WTC11 (cell line): ENCODE measurements at regions not wholly inside any gene's neighbourhood (a gene's known extent, or its start where the extent isn't known, plus 50 kb on each side); places are given as distances from the start of the nearest gene placed in this dataset.
A peak's percentile ranks its signal among the peaks of the same experiment; 100 is the strongest.

Source experiments
- ATAC-seq: fragments of 200-7000 bp; cut with Tn5 transposase; 2 replicates; pipeline ENCODE4 v1.10.0; 2021; ENCODE audit warnings: mild to moderate bottlenecking, moderate library complexity
- CTCF ChIA-PET: fragments of 300-600 bp; sonication (Branson Sonifier 250); formaldehyde crosslinking; loops from one replicate; lab custom pipeline; 2021; ENCODE audit warnings: antibody characterized with exemption; lab: Charles Lee
- POLR2A ChIA-PET: fragments of 350-600 bp; sonication (Branson Sonifier 250); formaldehyde crosslinking; loops from one replicate; lab custom pipeline; 2021; ENCODE audit warnings: antibody characterized with exemption; lab: Charles Lee
- DNase-seq: peaks from one replicate; pipeline ENCODE4 v3.0.0; 2021; ENCODE audit warnings: low spot score
- H3K27ac Mint-ChIP-seq: 2 replicates; pipeline ENCODE4 v1.8.0; 2021; ENCODE audit warnings: mixed read lengths
- H3K27me3 Mint-ChIP-seq: 2 replicates; pipeline ENCODE4 v1.8.0; 2021; ENCODE audit warnings: low read depth, mild to moderate bottlenecking, moderate library complexity, mixed read lengths
- H3K36me3 Mint-ChIP-seq: 2 replicates; pipeline ENCODE4 v1.8.0; 2021; ENCODE audit warnings: mixed read lengths
- H3K4me1 Mint-ChIP-seq: 2 replicates; pipeline ENCODE4 v1.8.0; 2022; ENCODE audit warnings: mixed read lengths
- H3K4me3 Mint-ChIP-seq: 2 replicates; pipeline ENCODE4 v1.8.0; 2021; ENCODE audit warnings: mild to moderate bottlenecking, moderate library complexity, mixed read lengths
- H3K9me3 Mint-ChIP-seq: 2 replicates; pipeline ENCODE4 v1.8.0; 2021; ENCODE audit warnings: mixed read lengths
- ELF4 ChIP-seq: sonication (generic); formaldehyde crosslinking; IDR thresholded peaks from 2 replicates; pipeline ENCODE4 v1.8.1; 2022; ENCODE audit warnings: low read depth, mild to moderate bottlenecking, moderate library complexity, missing genetic modification reagents
- EMX1 ChIP-seq: fragments of 250-450 bp; sonication (Bioruptor Pico); IDR thresholded peaks from 2 replicates; pipeline ENCODE4 v1.8.0; 2021; ENCODE audit warnings: mild to moderate bottlenecking
- FOXJ3 ChIP-seq: sonication (generic); formaldehyde crosslinking; IDR thresholded peaks from 2 replicates; pipeline ENCODE4 v1.9.0; 2021; ENCODE audit warnings: missing genetic modification reagents, mild to moderate bottlenecking, borderline replicate concordance
- FOXP1 ChIP-seq: sonication (generic); formaldehyde crosslinking; IDR thresholded peaks from 2 replicates; pipeline ENCODE4 v1.8.0; 2022; ENCODE audit warnings: missing genetic modification reagents, mild to moderate bottlenecking, moderate library complexity, borderline replicate concordance
- GTF2I ChIP-seq: fragments of 250-450 bp; sonication (Bioruptor Pico); conservative IDR thresholded peaks from 2 replicates; pipeline ENCODE4 v1.4.0; 2021; ENCODE audit warnings: mild to moderate bottlenecking
- HMGA2 ChIP-seq: fragments of 250-450 bp; sonication (Bioruptor Pico); IDR thresholded peaks from 2 replicates; pipeline ENCODE4 v1.4.0; 2021; ENCODE audit warnings: mild to moderate bottlenecking, moderate library complexity
- MXD4 ChIP-seq: fragments of 250-450 bp; sonication (Bioruptor Pico); IDR thresholded peaks from 2 replicates; pipeline ENCODE4 v1.8.0; 2021; ENCODE audit warnings: mild to moderate bottlenecking, moderate library complexity, borderline replicate concordance
- MYBL2 ChIP-seq: sonication (generic); formaldehyde crosslinking; IDR thresholded peaks from 2 replicates; pipeline ENCODE4 v1.8.1; 2023; ENCODE audit warnings: mild to moderate bottlenecking, moderate library complexity, missing genetic modification reagents
- NR1H2 ChIP-seq: sonication (generic); formaldehyde crosslinking; IDR thresholded peaks from 2 replicates; pipeline ENCODE4 v1.9.0; 2021; ENCODE audit warnings: mild to moderate bottlenecking, moderate library complexity, missing genetic modification reagents
- NR3C1 ChIP-seq: sonication (generic); formaldehyde crosslinking; conservative IDR thresholded peaks from 2 replicates; pipeline ENCODE4 v1.8.1; 2023; ENCODE audit warnings: low read depth, mild to moderate bottlenecking, missing genetic modification reagents
- PRRX2 ChIP-seq: fragments of 250-450 bp; sonication (Bioruptor Pico); IDR thresholded peaks from 2 replicates; pipeline ENCODE4 v1.8.0; 2021; ENCODE audit warnings: mild to moderate bottlenecking
- RORB ChIP-seq: fragments of 250-450 bp; sonication (Bioruptor Pico); IDR thresholded peaks from 2 replicates; pipeline ENCODE4 v1.9.0; 2021; ENCODE audit warnings: mild to moderate bottlenecking
- SMAD3 ChIP-seq: sonication (generic); formaldehyde crosslinking; IDR thresholded peaks from 2 replicates; pipeline ENCODE4 v1.8.0; 2022; ENCODE audit warnings: missing genetic modification reagents, mild to moderate bottlenecking, borderline replicate concordance
- SOX15 ChIP-seq: fragments of 250-450 bp; sonication (Bioruptor Pico); IDR thresholded peaks from 2 replicates; pipeline ENCODE4 v1.9.0; 2021; ENCODE audit warnings: mild to moderate bottlenecking
- TCF7 ChIP-seq: sonication (generic); formaldehyde crosslinking; IDR thresholded peaks from 2 replicates; pipeline ENCODE4 v1.8.0; 2022; ENCODE audit warnings: mild to moderate bottlenecking, low read depth, missing genetic modification reagents, moderate library complexity
- ZNF121 ChIP-seq: sonication (generic); formaldehyde crosslinking; IDR thresholded peaks from 2 replicates; pipeline ENCODE4 v1.8.0; 2023; ENCODE audit warnings: missing genetic modification reagents
- ZNF219 ChIP-seq: sonication (generic); formaldehyde crosslinking; IDR thresholded peaks from 2 replicates; pipeline ENCODE4 v1.8.0; 2023; ENCODE audit warnings: missing genetic modification reagents, mild to moderate bottlenecking, borderline replicate concordance
- ZNF317 ChIP-seq: sonication (generic); formaldehyde crosslinking; IDR thresholded peaks from 2 replicates; pipeline ENCODE4 v1.8.1; 2023; ENCODE audit warnings: low read depth, mild to moderate bottlenecking, moderate library complexity, missing genetic modification reagents, borderline replicate concordance
- ZNF396 ChIP-seq: fragments of 250-450 bp; sonication (Bioruptor Pico); IDR thresholded peaks from 2 replicates; pipeline ENCODE4 v1.8.0; 2021; ENCODE audit warnings: mild to moderate bottlenecking, moderate library complexity, borderline replicate concordance
- TF ChIP-seq, protein P1 (sequence below): fragments of 200-600 bp; IDR thresholded peaks from 2 replicates; pipeline ENCODE4 v1.8.0; 2022; ENCODE audit warnings: antibody characterized with exemption
- TF ChIP-seq, protein P2 (sequence below): fragments of 250-450 bp; sonication (Bioruptor Pico); conservative IDR thresholded peaks from 2 replicates; pipeline ENCODE4 v1.9.0; 2021; ENCODE audit warnings: mild to moderate bottlenecking
- TF ChIP-seq, protein P3 (sequence below): sonication (generic); formaldehyde crosslinking; IDR thresholded peaks from 2 replicates; pipeline ENCODE4 v1.8.0; 2022; ENCODE audit warnings: mild to moderate bottlenecking, missing genetic modification reagents
- TF ChIP-seq, protein P4 (sequence below): sonication (generic); formaldehyde crosslinking; IDR thresholded peaks from 2 replicates; pipeline ENCODE4 v1.8.0; 2022; ENCODE audit warnings: mild to moderate bottlenecking, missing genetic modification reagents
- TF ChIP-seq, protein P5 (sequence below): sonication (generic); formaldehyde crosslinking; IDR thresholded peaks from 2 replicates; pipeline ENCODE4 v1.8.1; 2022; ENCODE audit warnings: mild to moderate bottlenecking, missing genetic modification reagents, moderate library complexity, borderline replicate concordance
- TF ChIP-seq, protein P6 (sequence below): sonication (generic); formaldehyde crosslinking; conservative IDR thresholded peaks from 2 replicates; pipeline ENCODE4 v1.8.1; 2022; ENCODE audit warnings: mild to moderate bottlenecking, missing genetic modification reagents
- TF ChIP-seq, protein P7 (sequence below): sonication (generic); formaldehyde crosslinking; IDR thresholded peaks from 2 replicates; pipeline ENCODE4 v1.8.0; 2022; ENCODE audit warnings: missing genetic modification reagents

DNA sequence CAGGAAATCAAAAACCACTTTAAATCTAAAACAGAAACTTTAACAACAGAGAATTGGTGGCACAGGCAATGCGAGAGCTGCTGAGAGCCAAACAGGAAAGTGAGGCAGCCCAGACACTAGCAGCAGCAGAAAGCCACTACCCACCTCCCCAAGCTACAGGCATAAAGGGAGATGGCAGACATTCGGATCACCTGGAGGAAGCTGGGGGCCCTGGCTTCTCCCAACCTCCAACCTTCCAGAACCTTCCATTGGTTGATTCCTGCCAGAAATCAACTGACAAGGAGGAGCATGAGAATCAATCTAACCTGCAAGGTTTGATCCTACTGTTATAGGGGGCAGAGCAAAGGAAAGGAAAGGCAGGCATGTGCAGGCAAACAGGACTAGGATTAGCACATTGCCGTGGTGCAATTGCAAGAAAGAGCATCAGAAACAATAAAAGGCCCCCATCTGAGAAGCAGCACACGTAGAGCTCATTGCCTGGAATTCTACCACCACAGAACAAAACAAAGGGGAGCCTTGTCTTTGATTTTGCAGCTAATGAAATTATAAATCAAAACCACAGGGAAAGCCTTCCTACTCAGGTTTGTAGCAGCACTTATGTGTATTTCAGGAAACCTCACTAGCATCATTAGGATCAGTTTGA lies 427.3 kb upstream of the RASGEF1B start:
- Mint-ChIP-seq H3K4me1 (peaks cover 7% of the 10 kb centered on the region), H3K9me3 (no peaks in the 10 kb centered on the region), H3K27ac (no peak overlapping the region; the same call in 1 of the 2 replicates), H3K27me3 (no peaks in the 10 kb centered on the region; the same call in 1 of the 2 replicates), H3K4me3 (no peak overlapping the region), H3K36me3 (no peaks in the 10 kb centered on the region)
- ATAC-seq (peak; percentile 58), DNase-seq (no peak)
- POLR2A ChIA-PET, result no interaction called here
- CTCF ChIA-PET, result interaction anchor here (0.9 to 1.3 kb wide), 4 partner anchors 11 to 26 kb away, joined by 3 read pairs; no protein-coding TSS in a partner anchor
- TF ChIP-seq, protein P1, sequence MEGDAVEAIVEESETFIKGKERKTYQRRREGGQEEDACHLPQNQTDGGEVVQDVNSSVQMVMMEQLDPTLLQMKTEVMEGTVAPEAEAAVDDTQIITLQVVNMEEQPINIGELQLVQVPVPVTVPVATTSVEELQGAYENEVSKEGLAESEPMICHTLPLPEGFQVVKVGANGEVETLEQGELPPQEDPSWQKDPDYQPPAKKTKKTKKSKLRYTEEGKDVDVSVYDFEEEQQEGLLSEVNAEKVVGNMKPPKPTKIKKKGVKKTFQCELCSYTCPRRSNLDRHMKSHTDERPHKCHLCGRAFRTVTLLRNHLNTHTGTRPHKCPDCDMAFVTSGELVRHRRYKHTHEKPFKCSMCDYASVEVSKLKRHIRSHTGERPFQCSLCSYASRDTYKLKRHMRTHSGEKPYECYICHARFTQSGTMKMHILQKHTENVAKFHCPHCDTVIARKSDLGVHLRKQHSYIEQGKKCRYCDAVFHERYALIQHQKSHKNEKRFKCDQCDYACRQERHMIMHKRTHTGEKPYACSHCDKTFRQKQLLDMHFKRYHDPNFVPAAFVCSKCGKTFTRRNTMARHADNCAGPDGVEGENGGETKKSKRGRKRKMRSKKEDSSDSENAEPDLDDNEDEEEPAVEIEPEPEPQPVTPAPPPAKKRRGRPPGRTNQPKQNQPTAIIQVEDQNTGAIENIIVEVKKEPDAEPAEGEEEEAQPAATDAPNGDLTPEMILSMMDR, result no peak
- TF ChIP-seq, protein P2, sequence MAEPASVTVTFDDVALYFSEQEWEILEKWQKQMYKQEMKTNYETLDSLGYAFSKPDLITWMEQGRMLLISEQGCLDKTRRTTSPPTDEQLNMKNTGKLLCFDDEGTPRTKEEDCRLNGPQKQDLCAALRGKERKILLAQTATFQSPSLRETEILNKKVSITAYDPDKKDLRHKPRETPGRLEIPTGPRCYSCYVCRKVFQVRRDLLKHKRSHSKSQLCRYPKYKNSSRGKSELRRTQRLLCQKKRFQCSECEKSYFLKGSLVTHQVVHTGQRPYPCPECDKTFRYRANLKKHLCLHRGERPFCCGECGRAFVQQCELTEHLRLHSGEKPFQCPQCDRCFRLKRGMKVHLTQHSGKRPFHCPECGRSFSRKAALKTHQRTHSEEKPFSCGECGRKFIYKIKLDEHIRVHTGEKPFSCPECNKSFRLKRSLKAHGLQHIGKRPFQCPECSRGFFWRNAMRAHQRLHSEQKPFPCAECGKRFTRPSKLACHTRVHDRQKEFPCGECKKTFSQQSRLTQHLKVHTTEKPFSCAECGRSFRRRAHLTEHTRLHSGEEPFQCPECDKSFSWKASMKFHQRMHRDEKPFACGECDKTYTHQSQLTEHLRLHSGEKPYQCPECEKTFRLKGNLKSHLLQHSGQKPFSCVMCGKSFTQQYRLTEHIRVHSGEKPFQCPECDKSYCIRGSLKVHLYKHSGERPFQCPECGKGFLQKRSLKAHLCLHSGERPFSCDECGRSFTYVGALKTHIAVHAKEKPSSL (CRISPR knock-in tag), result no peak
- TF ChIP-seq, protein P3, sequence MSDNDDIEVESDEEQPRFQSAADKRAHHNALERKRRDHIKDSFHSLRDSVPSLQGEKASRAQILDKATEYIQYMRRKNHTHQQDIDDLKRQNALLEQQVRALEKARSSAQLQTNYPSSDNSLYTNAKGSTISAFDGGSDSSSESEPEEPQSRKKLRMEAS (CRISPR knock-in tag), result no peak
- TF ChIP-seq MYBL2 (no peak), NR3C1 (CRISPR knock-in tag) (no peak), ZNF396 (no peak), SMAD3 (CRISPR knock-in tag) (no peak), FOXJ3 (CRISPR knock-in tag) (no peak), ZNF317 (no peak), MXD4 (CRISPR knock-in tag) (no peak), EMX1 (CRISPR knock-in tag) (no peak), NR1H2 (CRISPR knock-in tag) (no peak), GTF2I (no peak), FOXP1 (CRISPR knock-in tag) (no peak)
- TF ChIP-seq, protein P4, sequence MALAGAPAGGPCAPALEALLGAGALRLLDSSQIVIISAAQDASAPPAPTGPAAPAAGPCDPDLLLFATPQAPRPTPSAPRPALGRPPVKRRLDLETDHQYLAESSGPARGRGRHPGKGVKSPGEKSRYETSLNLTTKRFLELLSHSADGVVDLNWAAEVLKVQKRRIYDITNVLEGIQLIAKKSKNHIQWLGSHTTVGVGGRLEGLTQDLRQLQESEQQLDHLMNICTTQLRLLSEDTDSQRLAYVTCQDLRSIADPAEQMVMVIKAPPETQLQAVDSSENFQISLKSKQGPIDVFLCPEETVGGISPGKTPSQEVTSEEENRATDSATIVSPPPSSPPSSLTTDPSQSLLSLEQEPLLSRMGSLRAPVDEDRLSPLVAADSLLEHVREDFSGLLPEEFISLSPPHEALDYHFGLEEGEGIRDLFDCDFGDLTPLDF (CRISPR knock-in tag), result no peak
- TF ChIP-seq, all 79 proteins: peak for 0

DNA sequence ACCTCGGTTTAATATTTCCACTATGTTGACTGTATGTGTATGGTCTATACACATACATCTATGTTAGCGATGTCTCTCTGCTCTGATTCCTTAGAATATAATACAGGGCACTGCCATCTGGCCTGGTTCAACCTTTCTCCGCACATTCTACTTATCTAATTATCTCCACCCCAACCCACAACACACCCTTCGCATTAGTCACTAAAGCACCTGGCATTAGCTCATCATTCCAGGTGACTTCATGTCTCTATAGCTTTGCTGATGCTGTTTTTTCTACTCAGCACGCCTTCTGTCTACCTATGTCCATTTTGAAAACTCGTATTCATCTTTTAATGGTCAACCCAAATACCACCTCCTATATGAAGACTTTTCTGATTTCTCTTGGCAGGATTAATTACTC lies 425.2 kb upstream of the RASGEF1B start:
- Mint-ChIP-seq H3K27me3 (no peaks in the 10 kb centered on the region), H3K36me3 (no peaks in the 10 kb centered on the region), H3K4me1 (peaks cover 20% of the 10 kb centered on the region), H3K9me3 (no peaks in the 10 kb centered on the region), H3K27ac (no peak overlapping the region), H3K4me3 (no peak overlapping the region)
- ChIA-PET POLR2A (no interaction called here), CTCF (no interaction called here)
- no peak for DNase-seq
- ATAC-seq, result no peak
- no peak for TF ChIP-seq HMGA2 (CRISPR knock-in tag)
- no peak for TF ChIP-seq TCF7 (CRISPR knock-in tag)
- no peak for TF ChIP-seq RORB (CRISPR knock-in tag)
- TF ChIP-seq, protein P5, sequence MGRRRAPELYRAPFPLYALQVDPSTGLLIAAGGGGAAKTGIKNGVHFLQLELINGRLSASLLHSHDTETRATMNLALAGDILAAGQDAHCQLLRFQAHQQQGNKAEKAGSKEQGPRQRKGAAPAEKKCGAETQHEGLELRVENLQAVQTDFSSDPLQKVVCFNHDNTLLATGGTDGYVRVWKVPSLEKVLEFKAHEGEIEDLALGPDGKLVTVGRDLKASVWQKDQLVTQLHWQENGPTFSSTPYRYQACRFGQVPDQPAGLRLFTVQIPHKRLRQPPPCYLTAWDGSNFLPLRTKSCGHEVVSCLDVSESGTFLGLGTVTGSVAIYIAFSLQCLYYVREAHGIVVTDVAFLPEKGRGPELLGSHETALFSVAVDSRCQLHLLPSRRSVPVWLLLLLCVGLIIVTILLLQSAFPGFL (CRISPR knock-in tag), result no peak
- TF ChIP-seq ZNF121 (CRISPR knock-in tag), result no peak
- TF ChIP-seq, protein P6, sequence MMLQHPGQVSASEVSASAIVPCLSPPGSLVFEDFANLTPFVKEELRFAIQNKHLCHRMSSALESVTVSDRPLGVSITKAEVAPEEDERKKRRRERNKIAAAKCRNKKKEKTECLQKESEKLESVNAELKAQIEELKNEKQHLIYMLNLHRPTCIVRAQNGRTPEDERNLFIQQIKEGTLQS (CRISPR knock-in tag), result no peak
- no peak for TF ChIP-seq MXD4 (CRISPR knock-in tag)
- TF ChIP-seq SOX15 (CRISPR knock-in tag), result no peak
- TF ChIP-seq SMAD3 (CRISPR knock-in tag), result no peak
- no peak for TF ChIP-seq ZNF396
- TF ChIP-seq PRRX2 (CRISPR knock-in tag), result no peak
- TF ChIP-seq ZNF219 (CRISPR knock-in tag), result no peak
- TF ChIP-seq ELF4, result no peak
- TF ChIP-seq, protein P7, sequence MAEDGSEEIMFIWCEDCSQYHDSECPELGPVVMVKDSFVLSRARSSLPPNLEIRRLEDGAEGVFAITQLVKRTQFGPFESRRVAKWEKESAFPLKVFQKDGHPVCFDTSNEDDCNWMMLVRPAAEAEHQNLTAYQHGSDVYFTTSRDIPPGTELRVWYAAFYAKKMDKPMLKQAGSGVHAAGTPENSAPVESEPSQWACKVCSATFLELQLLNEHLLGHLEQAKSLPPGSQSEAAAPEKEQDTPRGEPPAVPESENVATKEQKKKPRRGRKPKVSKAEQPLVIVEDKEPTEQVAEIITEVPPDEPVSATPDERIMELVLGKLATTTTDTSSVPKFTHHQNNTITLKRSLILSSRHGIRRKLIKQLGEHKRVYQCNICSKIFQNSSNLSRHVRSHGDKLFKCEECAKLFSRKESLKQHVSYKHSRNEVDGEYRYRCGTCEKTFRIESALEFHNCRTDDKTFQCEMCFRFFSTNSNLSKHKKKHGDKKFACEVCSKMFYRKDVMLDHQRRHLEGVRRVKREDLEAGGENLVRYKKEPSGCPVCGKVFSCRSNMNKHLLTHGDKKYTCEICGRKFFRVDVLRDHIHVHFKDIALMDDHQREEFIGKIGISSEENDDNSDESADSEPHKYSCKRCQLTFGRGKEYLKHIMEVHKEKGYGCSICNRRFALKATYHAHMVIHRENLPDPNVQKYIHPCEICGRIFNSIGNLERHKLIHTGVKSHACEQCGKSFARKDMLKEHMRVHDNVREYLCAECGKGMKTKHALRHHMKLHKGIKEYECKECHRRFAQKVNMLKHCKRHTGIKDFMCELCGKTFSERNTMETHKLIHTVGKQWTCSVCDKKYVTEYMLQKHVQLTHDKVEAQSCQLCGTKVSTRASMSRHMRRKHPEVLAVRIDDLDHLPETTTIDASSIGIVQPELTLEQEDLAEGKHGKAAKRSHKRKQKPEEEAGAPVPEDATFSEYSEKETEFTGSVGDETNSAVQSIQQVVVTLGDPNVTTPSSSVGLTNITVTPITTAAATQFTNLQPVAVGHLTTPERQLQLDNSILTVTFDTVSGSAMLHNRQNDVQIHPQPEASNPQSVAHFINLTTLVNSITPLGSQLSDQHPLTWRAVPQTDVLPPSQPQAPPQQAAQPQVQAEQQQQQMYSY (CRISPR knock-in tag), result no peak
- no peak for TF ChIP-seq EMX1 (CRISPR knock-in tag)
